Astrocyte (in vitro differentiated cells and primary cell): ENCODE measurements at regions not wholly inside any gene's neighbourhood (a gene's known extent, or its start where the extent isn't known, plus 50 kb on each side); places are given as distances from the start of the nearest gene placed in this dataset.

Source experiments
- CTCF ChIP-seq: IDR thresholded peaks from 2 replicates; pipeline ENCODE4 v1.5.1; 2011; ENCODE audit warnings: low read depth, mild to moderate bottlenecking, inconsistent platforms, low read length, moderate library complexity; ENCODE audit not compliant: insufficient read depth
- EZH2 ChIP-seq: IDR thresholded peaks from 2 replicates; pipeline ENCODE4 v1.6.1; 2012; ENCODE audit warnings: mild to moderate bottlenecking, low read length, inconsistent platforms; ENCODE audit not compliant: insufficient read depth

DNA sequence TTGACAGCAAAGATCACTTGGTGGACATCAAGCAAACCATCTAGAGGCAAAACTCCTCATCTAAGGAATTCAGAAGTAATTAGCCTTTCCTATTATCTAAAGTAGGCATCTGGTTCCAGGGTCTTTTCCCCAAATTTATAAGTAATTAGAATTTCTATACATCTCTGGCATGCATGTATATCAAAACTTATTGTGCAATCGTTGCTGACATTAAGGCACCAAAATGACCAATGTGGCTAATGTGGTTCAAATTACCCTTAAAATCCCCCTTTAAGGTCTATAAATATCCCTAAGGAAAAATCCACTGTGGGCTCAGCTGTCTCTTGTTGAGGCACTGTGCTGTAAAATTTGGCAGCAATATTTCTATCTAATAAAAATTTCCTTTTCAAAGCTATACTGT is 695.9 kb upstream of the LRRTM4 start:
- TF ChIP-seq CTCF (no peak), EZH2 (no peak)
